D721Med (cell line): ENCODE measurements at regions not wholly inside any gene's neighbourhood (a gene's known extent, or its start where the extent isn't known, plus 50 kb on each side); places are given as distances from the start of the nearest gene placed in this dataset.

Source experiments
- DNase-seq: peaks from one replicate; pipeline ENCODE4 v3.0.0; 2011; ENCODE audit warnings: low spot score; ENCODE audit not compliant: insufficient read length
- FAIRE-seq: peaks from 2 replicates; lab custom pipeline; 2011; peaks lifted over from hg19 to GRCh38; lab: Jason Lieb, UNC
- CTCF ChIP-seq: IDR thresholded peaks from 2 replicates; pipeline ENCODE4 v1.5.1; 2012; ENCODE audit warnings: mild to moderate bottlenecking, control low read depth; ENCODE audit not compliant: insufficient read depth; ENCODE audit errors: missing control alignments

DNA sequence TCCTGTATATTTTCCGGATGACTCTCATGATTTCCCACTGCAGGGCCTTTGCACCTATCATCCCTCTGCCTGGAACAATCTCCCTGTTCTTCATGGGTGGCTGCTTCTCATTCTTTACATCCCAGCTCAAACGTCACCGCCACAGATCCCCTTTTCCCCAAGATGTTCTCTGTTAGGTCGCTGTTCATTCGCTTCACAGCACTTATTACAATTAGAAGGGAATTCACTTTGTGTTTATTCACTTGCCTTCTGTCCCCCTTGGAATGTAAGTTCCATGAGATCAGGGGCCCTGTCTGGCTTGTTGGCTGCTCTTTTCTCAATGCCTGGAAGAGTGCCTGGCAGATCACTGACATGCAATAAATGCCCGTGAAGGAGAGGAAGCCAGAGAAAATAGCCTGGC is 106.7 kb downstream of the FOXI3 start:
- FAIRE-seq: no peak
- no peak for DNase-seq
- TF ChIP-seq CTCF: no peak

DNA sequence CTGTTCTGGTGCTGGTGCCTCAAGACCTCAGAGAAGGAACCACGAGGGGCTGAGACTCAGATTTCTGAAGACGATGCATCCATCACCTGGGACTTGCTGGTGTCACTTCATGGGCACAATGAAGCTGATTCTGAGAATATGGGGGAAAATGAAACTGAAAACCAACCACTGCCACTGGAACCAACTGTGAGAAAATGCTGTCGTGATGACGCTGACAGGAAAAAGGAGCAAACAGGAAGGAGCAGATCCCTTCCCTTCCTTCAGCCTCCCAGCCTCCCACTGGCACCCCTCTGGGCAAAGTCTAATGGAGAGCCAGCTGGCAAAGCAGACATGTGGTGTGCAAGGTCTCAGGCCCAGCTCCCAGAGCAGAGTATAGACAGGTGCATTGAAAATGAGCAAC is 109.7 kb downstream of the FOXI3 start:
- TF ChIP-seq CTCF: no peak
- FAIRE-seq (no peak), DNase-seq (no peak)

DNA sequence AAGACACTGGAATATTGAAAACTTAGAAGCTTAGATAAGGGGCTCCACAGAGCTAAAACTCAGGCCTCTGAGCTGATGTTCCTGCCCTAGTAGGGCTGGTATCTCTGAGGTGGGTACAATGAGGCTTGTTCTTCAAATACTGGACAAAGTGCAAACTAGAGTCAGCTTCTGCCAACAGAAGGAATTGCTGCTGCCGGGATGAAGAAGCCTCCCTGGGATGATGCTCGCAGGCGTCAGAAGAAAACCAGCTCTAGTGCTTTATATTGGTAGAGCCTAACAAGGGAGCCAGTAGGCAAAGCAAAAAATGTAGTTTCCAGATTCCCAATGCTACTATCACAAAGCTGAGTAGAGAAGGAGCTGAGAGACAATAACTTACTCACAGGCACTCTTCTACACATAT is 118.1 kb downstream of the FOXI3 start:
- TF ChIP-seq CTCF: no peak
- FAIRE-seq: no peak
- no peak for DNase-seq

DNA sequence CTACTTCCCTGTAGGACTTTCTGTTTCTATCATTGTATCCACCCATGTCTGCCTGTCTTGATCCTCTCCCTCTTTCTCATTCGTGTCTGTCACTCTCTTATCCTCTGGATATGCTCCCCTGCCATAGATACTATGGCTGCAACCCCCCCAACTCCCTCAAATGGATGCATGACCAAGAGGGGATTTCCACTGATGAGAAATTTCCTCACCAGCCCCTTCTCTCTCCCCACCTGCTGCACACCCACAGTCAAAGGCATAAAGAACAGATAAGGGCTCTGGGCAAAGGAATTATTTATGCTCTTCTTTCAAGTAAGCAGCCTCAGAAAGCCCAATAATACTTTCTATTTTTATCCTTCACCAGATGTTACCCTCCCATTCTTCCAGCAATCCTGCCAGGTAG is 121.3 kb downstream of the FOXI3 start:
- no peak for DNase-seq
- no peak for FAIRE-seq
- TF ChIP-seq CTCF: no peak

DNA sequence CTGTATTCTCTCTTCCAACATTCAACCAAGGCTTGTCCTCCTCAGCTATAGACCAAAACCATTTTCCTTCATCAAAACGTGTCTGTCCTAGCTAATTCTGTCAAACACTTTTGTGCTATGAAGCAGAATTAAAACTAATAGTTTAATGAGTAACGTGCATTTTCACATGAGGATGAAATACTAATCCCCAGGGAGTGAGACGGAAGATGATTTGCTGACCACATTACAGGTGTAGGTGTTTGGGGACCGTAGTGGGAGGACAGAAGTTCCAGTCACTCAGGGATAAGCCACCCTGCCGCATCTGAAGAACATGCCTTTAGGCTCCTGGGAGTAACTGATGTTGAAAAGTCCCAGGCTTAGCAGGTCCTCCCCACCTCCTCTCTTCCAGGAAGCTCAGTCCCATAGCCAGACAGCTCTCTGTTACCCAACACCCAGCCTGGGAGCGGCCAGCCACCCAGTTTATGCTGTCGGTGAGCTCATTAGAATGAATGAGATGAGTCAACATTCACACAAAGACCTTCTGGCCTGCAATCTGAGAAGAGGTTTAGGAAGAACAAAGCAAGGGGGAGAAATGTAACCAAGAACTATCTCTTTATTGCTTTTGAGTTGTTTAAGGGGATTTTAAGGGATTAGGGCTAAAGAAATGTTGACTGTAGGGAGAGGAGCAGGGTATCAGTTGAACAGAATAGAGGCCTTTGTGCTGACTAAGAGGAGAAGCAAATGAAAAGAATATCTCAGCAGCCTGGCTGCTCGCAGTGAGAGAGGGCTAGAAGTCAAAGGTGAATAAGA is 122.5 kb downstream of the FOXI3 start:
- DNase-seq (no peak), FAIRE-seq (no peak)
- TF ChIP-seq CTCF: no peak

- FAIRE-seq (no peak), DNase-seq (no peak)
- no peak for TF ChIP-seq CTCF
Observed at GRCh38 chr2:88321449-88322248, 130.8 kb downstream of the FOXI3 start.

DNA sequence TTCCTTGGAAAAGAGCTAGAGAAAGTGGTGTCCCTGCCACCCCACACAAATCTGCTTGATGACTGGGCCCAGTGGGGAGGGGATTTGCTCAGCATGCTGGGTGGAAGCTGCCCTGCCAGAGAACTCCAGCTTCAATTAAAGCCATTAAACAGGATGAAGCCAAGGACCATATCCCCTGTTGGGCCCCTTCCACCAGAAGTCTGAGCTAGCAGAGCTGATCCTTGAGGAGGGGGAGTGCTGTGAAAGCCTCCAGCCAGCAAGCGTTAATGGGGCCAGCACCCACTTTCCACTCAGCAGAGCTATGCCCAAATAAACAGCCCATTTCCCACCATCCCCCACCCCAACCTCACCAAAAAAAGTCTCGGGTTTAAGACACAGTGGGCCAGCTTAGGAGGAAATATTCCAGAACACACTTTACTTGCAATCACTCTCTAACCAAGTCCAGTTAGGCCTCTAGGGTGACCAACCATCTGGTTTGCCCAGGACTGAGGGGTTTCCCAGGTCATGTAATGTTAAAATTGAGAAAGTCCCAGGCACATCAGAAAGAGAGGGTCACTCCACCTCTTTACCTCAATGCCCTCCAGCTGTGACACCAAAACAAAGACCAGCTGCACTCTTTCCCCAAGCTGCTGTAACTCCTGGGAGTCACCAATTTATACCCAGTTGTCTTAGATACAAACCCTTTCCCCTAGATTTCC is 132.3 kb downstream of the FOXI3 start:
- no peak for TF ChIP-seq CTCF
- no peak for FAIRE-seq
- DNase-seq: no peak
